Dermis microvascular lymphatic vessel endothelial cell (primary cell): ENCODE measurements at regions not wholly inside any gene's neighbourhood (a gene's known extent, or its start where the extent isn't known, plus 50 kb on each side); places are given as distances from the start of the nearest gene placed in this dataset.

Experiments used
- DNase-seq, 2 donors: peaks; one replicate each; pipeline versions ENCODE4 v3.0.0 to v3.0.0-alpha.2; 2010; ENCODE audit warnings: low read depth in 2 of 2

DNA sequence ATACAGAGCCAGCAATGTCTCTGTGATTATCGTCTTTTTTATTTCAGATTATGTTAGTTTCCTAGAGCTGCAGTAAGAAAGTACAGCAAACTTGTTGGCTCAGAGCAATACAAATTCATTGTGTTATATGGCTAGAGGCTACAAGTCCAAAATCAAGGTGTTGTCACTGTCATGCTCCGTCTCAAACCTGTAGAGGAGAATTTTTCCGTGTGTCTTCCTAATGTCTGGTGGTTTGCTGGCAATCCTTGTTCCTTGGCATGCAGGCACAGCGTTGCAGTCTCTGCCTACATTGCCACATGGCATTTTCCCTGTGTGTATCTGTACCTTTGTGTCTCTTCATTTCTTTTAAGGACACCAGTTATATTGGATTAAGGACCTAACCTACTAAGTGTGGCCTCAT, 244.4 kb downstream of the LRRIQ3 start:
- no peak for DNase-seq

DNA sequence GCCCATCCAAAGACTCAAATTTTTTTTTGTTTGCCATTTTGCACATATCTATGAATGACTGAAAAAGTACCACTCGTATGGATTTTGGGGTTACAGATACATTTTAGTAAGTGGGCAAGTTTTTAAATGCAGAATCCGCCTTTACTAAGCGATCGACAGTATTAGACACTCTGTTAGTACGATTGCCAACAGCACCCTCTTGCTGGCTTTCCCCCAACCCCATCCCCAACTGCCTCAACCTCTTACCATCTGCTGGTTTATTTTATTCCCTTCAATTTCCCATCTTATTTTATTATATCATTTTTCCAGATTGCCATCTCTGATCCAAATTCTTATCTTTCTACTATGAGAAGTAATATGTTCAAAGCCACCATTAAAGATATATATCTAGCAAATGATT, 244.8 kb downstream of the LRRIQ3 start:
- DNase-seq = no peak

DNA sequence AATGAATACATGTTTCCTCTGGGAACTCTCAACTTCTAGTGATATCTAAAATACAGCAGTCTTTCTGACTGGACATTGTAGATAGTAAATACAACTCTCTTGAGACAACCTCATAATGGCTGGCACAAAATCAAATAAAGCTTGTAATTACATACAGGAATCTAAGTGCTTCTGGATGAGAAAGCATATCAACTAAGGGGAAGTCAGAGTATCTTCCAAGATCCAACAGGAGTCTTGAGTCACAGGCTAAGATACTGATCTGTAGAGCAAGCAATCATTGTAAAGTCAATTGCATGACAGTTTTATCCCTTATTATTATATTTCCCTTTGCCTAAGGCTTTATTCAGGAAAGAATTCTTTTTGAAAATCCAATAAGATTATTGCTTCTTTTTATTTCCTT, 249.9 kb downstream of the LRRIQ3 start:
- no peak for DNase-seq

DNA sequence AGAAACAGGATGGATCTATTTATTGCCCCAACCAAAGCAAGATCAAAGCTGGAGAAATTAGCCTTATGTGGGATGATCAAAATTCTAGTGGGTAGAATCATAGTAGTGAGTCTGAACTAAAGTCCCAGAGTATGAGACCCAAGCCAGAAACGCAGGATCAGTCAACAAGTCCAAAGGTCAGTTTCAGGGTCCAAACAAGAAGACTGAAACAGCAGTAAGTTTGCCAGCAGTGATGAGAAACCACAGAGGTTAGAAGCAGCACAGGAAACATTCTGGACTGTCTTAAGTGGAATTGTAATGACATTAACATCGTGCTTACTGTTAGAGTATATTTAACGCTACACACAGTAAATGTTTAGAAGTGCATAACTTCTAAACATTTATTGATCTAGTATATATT, 251.0 kb downstream of the LRRIQ3 start:
- DNase-seq = no peak

DNA sequence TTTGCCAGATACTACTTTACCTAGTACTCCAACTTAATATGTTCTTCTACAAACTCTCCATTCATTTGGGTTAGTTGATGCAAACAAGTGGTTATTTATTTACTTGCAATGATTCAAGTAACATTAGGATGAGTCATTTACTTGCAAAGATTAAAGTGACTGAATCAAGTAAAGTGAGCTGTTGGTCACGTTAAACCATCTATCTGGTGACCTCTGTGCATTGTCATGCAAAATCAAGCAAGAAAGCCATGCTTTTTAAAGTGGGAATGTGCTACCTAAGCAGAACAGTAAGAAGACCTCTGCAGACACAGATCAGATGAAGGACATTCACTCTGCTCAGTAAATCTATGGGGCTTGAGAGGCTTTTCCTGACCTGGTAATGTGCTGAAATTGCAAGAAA, 254.7 kb downstream of the LRRIQ3 start:
- no peak for DNase-seq

DNA sequence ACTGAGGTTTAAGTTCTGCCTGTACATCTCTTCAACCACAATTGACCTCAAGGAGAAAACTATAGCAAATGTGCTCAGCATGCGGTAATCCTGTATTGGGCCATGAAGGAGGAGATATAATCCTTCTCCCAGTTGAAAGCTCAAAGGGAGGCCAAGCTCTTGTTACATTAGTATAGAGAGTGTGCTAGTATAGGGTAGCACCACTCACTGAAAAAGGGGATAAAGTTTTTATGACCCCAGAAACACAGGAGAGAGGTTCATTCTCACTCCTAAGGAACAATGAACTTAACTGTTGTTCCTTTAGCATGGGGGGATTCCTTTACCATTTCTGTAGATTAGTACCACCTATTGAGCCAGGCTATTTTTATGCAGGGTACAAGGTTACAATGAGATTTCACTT, 267.7 kb downstream of the LRRIQ3 start:
- DNase-seq = no peak

DNA sequence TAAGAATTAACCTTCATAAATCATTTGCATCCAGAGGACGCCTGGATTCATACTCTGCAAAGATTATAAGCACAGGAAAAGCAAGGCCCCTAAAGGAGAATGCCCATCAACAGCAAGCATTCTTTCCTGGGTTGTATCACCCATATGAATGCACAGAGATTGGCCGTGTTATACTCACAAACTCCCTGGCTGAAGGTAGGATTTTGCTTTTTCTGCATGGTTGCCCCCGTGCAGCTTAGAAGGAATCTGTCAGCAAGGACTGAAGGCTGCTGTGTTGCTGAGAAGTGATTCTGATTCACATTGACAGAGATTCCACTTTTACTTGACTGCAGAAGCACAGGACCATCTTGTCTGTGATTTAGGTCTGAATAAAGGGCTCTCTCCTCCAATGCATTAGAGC, 283.0 kb downstream of the LRRIQ3 start:
- no peak for DNase-seq

DNA sequence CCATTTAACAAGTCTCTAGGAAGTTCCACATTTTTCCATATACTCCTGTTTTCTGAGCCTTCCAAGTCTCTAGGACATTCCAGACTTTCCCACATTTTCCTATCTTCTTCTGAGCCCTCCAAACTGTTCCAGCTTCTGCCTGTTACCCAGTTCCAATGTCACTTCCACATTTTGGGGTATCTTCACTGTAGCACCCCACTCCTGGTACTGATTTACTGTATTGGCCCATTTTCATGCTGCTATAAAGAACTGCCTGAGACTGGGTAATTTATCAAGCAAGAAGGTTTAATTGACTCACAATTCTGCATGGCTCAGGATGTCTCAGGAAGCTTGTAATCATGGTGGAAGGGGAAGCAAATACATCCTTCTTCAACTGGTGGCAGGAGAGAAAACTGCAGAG, 285.0 kb downstream of the LRRIQ3 start:
- no peak for DNase-seq

DNA sequence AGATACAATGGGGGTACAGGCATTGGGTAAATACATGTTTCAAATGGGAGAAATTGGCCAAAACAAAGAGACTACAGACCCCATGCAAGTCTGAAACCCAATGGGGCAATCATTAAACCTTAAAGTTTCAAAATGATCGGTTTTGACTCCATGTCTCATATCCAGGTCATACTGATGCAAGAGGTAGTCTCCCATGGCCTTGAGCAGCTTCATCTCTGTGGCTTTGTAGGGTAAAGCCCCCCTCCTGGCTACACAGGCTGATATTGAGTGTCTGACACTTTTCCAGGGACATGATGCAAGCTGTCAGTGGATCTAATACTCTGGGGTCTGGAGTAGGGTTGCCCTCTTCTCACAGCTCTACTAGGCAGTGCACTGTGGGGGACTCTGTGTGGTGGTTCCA, 286.1 kb downstream of the LRRIQ3 start:
- no peak for DNase-seq

DNA sequence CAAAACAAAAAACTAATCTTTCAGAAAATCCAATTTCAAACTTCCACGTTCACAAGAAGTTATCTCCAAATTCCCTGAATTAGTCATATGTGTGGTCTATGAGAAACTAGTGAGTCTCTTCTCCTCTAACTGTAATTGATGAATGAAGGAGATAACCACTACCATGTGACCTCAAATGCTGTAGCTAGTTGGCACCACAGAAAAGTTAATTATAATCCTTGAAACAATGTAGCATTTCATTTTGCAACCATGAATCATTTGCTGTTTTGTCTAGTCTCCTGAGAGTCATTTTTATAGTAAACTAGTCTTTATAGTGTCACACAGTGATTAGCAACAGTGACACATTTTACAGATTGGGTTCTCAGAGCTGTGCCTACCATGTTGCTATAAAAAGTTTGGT, 287.5 kb downstream of the LRRIQ3 start:
- DNase-seq = no peak

DNA sequence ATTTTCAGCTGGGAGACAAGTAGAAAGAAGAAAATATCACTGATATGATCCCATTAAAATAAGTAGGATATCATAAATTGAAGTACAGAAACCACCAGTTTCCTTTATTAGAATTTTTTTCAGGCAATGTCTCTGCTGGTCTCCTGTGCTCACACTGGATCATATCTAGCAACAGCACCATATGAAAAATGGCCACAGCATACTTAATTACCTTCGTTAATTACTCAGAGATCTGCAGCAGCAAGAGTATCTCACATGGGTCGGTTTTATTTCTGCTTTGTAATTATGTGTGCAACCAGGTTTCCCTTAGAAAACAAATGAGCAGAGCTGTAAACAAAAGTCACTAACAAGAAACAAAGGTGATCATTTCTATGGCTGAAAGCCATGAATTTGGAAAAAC, 287.9 kb downstream of the LRRIQ3 start:
- DNase-seq = no peak

DNA sequence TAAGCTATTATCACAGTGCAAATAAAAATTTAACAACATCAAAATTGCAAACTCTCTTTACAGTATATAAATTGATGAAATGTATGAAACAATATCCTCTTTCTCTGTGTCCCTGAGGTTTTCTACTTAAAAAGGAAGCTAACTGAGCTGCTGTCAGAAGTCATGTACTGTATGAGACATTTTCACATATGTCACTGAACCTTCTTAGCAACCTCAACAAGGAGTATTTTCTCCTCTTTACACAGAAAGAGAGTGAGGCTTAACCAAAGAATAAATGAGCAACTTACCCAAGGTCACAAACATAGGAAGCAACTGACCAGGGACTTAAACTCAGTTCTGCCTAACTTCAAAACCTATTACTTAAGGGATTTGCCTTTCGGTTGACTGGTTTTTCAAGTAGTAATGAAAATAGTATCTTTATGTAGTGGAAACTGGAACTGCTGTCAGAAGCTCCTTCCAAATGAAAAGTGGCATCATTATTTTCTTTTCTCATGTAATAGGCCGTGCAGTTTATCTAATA, 288.9 kb downstream of the LRRIQ3 start:
- DNase-seq = no peak

DNA sequence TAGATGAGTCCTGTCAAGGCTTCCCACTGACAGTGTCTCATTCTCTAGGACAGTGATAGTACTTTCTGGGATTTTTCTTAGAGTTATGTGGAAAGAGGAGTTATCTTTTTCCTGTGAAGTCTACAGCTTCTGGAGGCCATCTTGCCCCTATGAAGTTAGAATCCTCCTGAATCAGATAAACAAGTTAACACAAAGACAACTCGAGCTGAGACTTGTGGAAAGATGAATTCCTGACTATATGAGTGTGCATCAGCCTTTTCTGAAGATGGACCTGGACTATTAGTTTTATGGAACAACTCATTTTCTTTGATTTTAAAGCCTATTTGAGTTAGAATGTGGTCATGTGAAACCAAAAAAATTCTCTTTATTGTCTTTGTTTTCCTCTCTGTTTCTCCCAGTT, 290.9 kb downstream of the LRRIQ3 start:
- DNase-seq = no peak

DNA sequence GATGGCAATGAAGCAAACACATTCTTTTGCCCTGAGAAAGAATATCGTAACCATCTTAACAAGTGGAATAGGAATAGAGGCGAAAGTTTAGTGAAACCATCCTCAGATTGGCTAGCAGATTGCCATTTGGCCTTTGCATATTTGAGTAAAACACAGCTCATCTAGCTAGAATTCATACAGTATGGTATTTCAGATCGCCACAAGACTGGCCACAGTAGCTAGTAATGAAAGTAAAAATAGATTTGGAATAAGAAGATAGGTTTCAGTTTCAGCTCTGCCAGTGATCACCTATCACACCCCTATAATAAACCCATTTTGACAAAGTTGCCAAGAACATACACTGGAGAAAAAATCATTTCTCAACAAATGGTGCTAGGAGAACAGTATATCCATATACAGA, 294.9 kb downstream of the LRRIQ3 start:
- DNase-seq = no peak

DNA sequence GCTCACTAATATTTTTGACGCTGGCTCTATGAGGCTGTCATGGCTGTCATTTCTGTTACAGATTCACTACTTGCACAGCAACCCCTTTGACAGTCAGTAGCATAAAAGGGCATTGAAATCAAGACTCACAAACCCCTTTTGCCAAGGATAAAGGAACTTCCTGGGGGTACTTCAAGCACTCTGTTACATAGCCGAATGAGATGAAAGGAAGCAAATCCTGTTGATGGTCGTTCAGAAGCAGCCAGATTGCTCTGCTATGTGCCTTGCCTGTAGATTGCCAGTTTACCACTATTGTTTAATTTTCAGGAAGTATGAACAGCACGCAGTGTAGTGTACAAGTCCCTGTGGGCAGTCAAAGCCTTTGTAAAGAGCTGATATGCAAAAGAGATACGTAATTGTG, 296.2 kb downstream of the LRRIQ3 start:
- no peak for DNase-seq

DNA sequence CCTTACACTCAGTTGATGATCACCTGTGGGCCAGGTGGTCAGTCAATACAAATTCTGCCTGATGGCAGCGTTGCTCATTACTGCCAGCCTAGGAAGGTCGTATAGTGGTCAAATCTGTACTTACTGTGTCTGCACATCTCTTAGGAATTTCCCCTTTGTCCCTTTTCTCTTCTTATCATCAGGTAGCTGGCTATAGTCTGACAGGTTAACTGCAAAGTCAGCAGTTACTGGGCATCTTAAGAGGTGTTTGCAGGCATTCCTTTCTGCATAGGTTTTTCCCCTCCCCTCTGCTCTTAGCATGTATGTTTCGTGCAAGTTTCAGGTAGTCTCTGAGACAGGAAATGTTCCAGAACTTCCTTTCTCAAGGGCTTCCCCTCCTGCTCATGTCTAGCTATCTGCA, 298.7 kb downstream of the LRRIQ3 start:
- DNase-seq = no peak

DNA sequence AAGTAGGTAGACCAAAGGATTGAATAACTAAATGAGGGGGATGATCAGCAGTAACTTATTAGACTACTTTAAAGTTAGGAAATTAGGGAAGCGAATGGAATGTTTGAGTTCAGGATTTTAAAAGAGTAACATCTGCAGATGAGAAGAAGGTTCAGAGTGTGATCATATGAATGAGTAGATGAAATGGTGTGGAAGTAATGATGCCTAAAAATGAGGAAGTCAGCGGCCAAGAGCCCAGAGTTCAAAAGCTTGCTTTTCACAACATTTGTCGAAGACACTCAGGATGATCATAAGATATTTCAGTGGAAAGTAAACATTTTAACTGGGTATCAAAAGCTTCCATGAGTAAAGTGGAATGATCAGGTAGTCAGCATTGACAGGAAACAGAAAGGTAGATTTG, 299.4 kb downstream of the LRRIQ3 start:
- DNase-seq = no peak

DNA sequence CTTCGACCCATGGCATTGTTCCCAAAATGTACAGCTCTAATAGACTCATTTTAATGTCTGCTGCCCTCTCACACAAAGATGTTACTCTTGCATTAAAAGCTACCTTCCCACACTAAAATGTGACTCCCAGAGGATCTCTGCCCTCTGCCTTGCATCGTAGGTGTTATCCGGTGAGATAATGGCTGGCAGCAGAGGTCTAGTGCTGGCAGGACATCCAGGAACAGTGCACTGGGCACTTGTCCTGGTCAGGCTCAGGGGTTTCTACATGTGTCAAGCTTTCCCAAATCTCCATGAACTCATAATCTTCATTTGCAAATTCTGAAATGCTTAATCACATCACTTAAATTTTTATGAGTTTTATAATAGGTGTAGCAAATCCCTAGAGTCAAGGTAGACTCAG, 310.6 kb downstream of the LRRIQ3 start:
- no peak for DNase-seq

DNA sequence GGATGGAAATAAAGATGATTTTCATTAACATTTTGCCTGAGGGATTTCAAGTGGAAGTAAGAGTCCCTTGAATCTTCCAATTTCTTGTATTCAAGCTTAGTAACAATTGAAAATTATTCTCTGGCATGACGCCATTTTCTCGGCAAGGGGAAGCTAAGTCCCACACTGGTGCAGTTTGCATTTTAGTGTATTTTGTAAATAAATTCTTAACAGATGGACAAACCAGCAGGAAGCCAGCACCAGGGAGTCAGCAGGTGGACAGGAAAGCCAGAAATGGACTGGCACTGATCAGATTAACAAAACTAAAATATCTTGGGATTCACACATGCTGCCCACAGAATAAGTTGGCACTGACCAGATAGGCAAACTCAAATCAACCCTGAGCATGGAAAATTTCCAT, 311.3 kb downstream of the LRRIQ3 start:
- DNase-seq = no peak

DNA sequence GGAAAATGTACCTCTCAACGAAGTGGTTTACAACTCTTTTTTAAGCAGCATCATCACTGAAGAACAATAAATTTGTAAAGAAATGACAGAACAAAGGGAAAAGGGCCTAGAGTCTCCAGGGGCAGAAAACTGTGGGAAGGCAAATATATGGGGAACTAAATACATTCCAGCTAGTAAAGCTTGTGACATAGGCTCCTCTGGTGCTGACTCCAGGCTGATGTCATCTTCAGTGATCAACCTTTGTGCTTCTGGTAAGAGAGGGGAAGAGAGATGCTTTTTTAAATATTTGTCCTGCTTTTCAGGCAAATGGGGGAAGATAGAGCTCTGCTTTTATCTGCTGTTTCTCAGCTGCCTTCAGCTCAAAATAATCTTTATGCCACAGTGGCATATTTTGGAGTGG, 323.2 kb downstream of the LRRIQ3 start:
- no peak for DNase-seq

DNA sequence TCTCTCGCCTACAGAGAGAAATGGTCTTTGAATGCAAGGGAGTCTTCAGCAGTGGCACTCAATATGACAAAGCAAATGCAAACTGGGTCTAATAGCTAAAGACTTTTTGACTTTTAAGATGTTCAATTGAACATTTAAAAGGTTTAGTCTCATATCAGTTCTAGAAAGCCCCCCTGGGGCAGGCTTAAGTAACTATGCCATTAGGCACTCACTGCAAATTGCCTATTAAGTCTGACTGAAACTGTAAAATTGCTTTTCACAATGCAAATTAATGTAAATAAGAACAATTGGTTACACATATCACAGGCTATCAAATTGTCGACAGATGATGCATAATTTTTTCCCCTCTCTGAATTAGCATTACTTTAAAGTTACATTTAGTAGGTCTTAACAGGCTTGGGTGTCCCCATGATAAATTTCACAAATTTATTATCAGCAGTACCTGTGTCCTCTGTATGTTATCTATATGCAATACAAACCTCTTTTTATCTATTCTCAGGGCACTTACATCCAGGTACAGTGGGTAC, 329.1 kb downstream of the LRRIQ3 start:
- DNase-seq = no peak

DNA sequence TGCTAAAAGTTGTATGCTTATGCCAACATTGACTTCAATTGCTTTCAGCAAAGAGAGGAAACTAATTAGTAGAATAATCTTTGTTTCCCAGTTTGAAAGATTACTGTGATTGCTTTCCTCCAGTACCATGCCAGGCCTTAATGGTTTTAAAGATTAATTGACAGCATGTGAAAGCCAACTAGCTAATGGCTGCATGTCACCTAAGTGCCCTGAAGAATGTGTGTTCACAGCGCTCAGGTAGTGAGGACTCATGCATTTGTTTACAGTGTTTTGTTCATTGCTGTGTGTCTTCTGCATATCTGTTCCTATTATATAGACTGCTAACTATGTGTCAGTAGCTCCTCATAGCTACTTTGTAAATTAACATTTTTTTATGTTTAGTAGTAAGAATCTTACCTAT, 335.6 kb downstream of the LRRIQ3 start:
- DNase-seq = no peak

DNA sequence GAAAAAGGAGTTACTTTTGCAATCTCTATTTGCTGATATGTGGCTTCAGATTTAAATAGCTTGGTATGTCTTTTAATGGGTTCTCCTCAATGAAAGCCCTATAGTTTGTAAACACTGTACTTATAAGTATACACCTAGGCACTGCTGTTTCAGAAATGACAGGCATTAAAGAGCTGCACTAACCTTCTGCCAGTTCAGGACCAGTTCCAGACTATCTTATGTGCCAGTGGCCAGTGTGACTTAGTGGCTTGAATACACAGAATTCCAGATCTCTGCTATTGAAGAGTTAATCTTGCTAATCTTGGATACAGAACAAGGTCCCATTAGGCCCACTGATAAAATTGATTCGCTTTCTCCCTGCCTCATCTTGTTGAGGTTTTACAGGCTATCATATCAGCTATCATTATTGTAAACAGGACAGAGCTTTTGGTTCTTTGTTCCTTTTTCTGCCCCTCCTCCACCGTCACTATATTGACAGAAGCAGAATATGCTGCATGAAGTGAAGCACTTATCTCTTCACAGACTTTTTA, 337.5 kb downstream of the LRRIQ3 start:
- DNase-seq = no peak

DNA sequence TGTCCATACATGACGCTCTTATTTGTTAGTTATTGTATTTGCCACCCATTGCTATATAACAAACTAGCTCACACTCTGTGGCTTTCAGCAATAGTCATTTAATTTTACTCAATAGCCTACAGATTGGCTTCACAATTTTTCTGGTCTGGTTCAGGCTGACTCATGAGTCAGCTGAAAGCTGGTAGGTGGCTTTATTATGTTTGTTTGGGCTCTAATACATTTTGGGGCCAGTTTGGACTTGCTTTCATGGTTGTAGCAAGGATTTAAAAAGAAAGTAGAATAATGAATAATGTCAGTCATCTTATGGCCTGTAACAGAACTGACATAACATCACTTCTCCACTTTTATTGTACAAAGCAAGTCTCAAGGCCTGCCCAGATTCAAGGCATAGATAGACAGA, 338.7 kb downstream of the LRRIQ3 start:
- no peak for DNase-seq
